B cell (primary cell): ENCODE measurements at regions not wholly inside any gene's neighbourhood (a gene's known extent, or its start where the extent isn't known, plus 50 kb on each side); places are given as distances from the start of the nearest gene placed in this dataset.

Experiments
- ATAC-seq: fragments of 200-7000 bp; cut with Tn5 transposase; one replicate; pipeline ENCODE4 v1.10.0; 2021; ENCODE audit warnings: low read depth, mild to moderate bottlenecking, moderate number of reproducible peaks, moderate library complexity
- CTCF ChIA-PET: fragments of 350-600 bp; sonication (Branson Sonifier 250); formaldehyde crosslinking; loops from one replicate; lab custom pipeline; 2021; ENCODE audit warnings: antibody characterized with exemption, inconsistent platforms; lab: Charles Lee
- POLR2A ChIA-PET: fragments of 350-600 bp; sonication (Branson Sonifier 250); formaldehyde crosslinking; loops from one replicate; lab custom pipeline; 2021; ENCODE audit warnings: antibody characterized with exemption; lab: Charles Lee
- DNase-seq: peaks from one replicate; pipeline ENCODE4 v3.0.0; 2013
- H2AFZ ChIP-seq: 2 replicates; pipeline ENCODE4 v1.6.1; 2012; ENCODE audit warnings: mild to moderate bottlenecking, low read depth, low read length; ENCODE audit not compliant: insufficient read depth, poor library complexity, severe bottlenecking
- H3K27ac ChIP-seq, 2 donors: 1 replicate in 1 of 2; 2 replicates in 1 of 2; pipeline ENCODE4 v1.5.1; 2012 to 2013; ENCODE audit warnings: low read length in 2 of 2, mild to moderate bottlenecking in 2 of 2, moderate library complexity in 1 of 2
- H3K27me3 ChIP-seq, 4 experiments: fragments of 200-600 bp in 1 of 4; sonication (generic) in 1 of 4; replicated peaks in 1 of 4; 1 replicate in 2 of 4; 2 replicates in 2 of 4; pipeline versions ENCODE4 v1.6.1 to v1.7.0; 2013 to 2016; ENCODE audit warnings: low read length in 3 of 4, mild to moderate bottlenecking in 2 of 4, mixed read lengths in 1 of 4, moderate library complexity in 1 of 4; ENCODE audit not compliant: insufficient read depth in 4 of 4, control insufficient read depth in 3 of 4; ENCODE audit errors: control extremely low read depth in 1 of 4
- H3K36me3 ChIP-seq, 2 experiments: replicated peaks in 1 of 2; 1 replicate in 1 of 2; 2 replicates in 1 of 2; pipeline versions ENCODE4 v1.6.1 to v1.7.1; 2013; ENCODE audit warnings: low read length in 1 of 2; ENCODE audit not compliant: insufficient read depth in 2 of 2, control insufficient read depth in 1 of 2; ENCODE audit errors: control extremely low read depth in 1 of 2, extremely low read depth in 1 of 2
- H3K4me1 ChIP-seq, 2 donors: fragments of 200-600 bp in 1 of 2; sonication (generic) in 1 of 2; 1 replicate in 1 of 2; 2 replicates in 1 of 2; pipeline versions ENCODE4 v1.5.1 to v1.6.1; 2013 to 2017; ENCODE audit warnings: low read length in 2 of 2; ENCODE audit not compliant: control insufficient read depth in 2 of 2, insufficient read depth in 2 of 2
- H3K4me2 ChIP-seq: replicated peaks from 2 replicates; pipeline ENCODE3; 2012; ENCODE audit warnings: mild to moderate bottlenecking, low read depth, low read length; ENCODE audit not compliant: poor library complexity, severe bottlenecking
- H3K4me3 ChIP-seq, 5 experiments: fragments of 200-600 bp in 1 of 5; sonication (generic) in 1 of 5; 1 replicate in 3 of 5; 2 replicates in 2 of 5; pipeline versions ENCODE4 v1.5.1 to v1.7.0; 2011 to 2016; ENCODE audit warnings: low read length in 4 of 5, mild to moderate bottlenecking in 4 of 5, low read depth in 2 of 5, control low read depth in 1 of 5, moderate library complexity in 1 of 5; ENCODE audit not compliant: insufficient read depth in 1 of 5; ENCODE audit errors: control extremely low read depth in 1 of 5, extremely low read depth in 1 of 5
- H3K79me2 ChIP-seq: fragments of 200-600 bp; sonication (generic); one replicate; pipeline ENCODE4 v1.6.0; 2016; ENCODE audit warnings: low read length; ENCODE audit not compliant: control insufficient read depth, insufficient read depth
- H3K9ac ChIP-seq: fragments of 200-600 bp; sonication (generic); 2 replicates; pipeline ENCODE4 v1.6.1; 2017; ENCODE audit warnings: mild to moderate bottlenecking, low read length, moderate library complexity
- H3K9me3 ChIP-seq, 3 donors: one replicate each; pipeline versions ENCODE4 v1.6.1 to v1.7.1; 2013; ENCODE audit warnings: low read length in 2 of 3; ENCODE audit not compliant: control insufficient read depth in 2 of 3, insufficient read depth in 1 of 3; ENCODE audit errors: control extremely low read depth in 1 of 3
- H4K20me1 ChIP-seq: 2 replicates; pipeline ENCODE4 v1.6.0; 2012; ENCODE audit warnings: mild to moderate bottlenecking, low read length; ENCODE audit not compliant: insufficient read depth, control insufficient read depth, poor library complexity, severe bottlenecking
- H3K27ac Mint-ChIP-seq: one replicate; pipeline ENCODE4 v1.8.0; 2021; ENCODE audit warnings: mixed read lengths
- H3K27me3 Mint-ChIP-seq: one replicate; pipeline ENCODE4 v1.8.0; 2021; ENCODE audit warnings: mixed read lengths
- H3K4me1 Mint-ChIP-seq: one replicate; pipeline ENCODE4 v1.8.0; 2021; ENCODE audit warnings: mixed read lengths
- H3K4me3 Mint-ChIP-seq: one replicate; pipeline ENCODE4 v1.8.0; 2021; ENCODE audit warnings: mixed read lengths
- H3K9me3 Mint-ChIP-seq: one replicate; pipeline ENCODE4 v1.8.0; 2022; ENCODE audit warnings: mixed read lengths; ENCODE audit not compliant: insufficient read depth
- EZH2 ChIP-seq: IDR thresholded peaks from 2 replicates; pipeline ENCODE4 v1.6.1; 2012; ENCODE audit warnings: borderline replicate concordance, low read depth, mild to moderate bottlenecking, moderate library complexity, low read length; ENCODE audit not compliant: insufficient read depth, poor library complexity, severe bottlenecking
- WGBS: methylation state at CpG from one replicate; pipeline ENCODE4 v1.1.5; 2013; ENCODE audit warnings: missing lambda C conversion rate; ENCODE audit not compliant: insufficient coverage; 5-methylcytosine and 5-hydroxymethylcytosine counted together
- intact Hi-C: fragments of 100-400 bp; cut with micrococcal nuclease; formaldehyde crosslinking; loops from one replicate; pipeline ENCODE4 v1.10.0; 2022
- TF ChIP-seq, protein P1 (sequence below): fragments of 200-600 bp; IDR thresholded peaks from one replicate; pipeline ENCODE4 v1.8.0; 2022; ENCODE audit warnings: antibody characterized with exemption, mild to moderate bottlenecking

DNA sequence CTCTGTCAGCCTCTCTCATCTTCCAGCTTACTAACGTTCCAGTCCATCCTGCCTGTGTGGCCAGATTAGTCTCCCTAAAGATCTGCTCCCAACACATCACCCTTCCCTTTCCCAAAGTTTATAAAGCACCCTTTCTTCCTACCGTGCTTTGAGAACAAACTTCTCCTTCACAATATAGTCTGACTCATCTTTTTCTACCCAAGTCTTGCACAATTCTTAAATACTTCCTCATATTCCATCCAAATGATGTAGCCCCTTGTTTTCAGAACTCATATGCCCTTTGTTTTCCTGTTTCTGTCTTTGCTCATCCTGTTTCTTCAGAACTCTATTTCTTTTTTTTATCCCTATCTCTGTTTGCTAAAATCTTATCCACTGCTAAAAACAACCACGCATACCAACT lies 326.8 kb downstream of the MFSD1 start:
- no peaks in the 10 kb centered on the region for H3K27me3 ChIP-seq
- H3K4me2 ChIP-seq, result no peak overlapping the region
- no peak overlapping the region for H3K9ac ChIP-seq
- DNase-seq, result no peak
- no peak overlapping the region for H2AFZ ChIP-seq
- H3K36me3 ChIP-seq, result no peaks in the 10 kb centered on the region
- no peak overlapping the region for H3K27ac Mint-ChIP-seq
- H3K79me2 ChIP-seq, result no peaks in the 10 kb centered on the region
- H3K27ac ChIP-seq, result no peak overlapping the region
- no peaks in the 10 kb centered on the region for H3K4me1 Mint-ChIP-seq
- intact Hi-C loops, result no loop called here
- no peak for ATAC-seq
- H3K4me3 ChIP-seq, result no peak overlapping the region
- peaks cover 0 to 3% (median 0%) of the 10 kb centered on the region in 3 donors for H3K9me3 ChIP-seq
- no peaks in the 10 kb centered on the region for H4K20me1 ChIP-seq
- TF ChIP-seq EZH2, result no peak
- TF ChIP-seq, protein P1, sequence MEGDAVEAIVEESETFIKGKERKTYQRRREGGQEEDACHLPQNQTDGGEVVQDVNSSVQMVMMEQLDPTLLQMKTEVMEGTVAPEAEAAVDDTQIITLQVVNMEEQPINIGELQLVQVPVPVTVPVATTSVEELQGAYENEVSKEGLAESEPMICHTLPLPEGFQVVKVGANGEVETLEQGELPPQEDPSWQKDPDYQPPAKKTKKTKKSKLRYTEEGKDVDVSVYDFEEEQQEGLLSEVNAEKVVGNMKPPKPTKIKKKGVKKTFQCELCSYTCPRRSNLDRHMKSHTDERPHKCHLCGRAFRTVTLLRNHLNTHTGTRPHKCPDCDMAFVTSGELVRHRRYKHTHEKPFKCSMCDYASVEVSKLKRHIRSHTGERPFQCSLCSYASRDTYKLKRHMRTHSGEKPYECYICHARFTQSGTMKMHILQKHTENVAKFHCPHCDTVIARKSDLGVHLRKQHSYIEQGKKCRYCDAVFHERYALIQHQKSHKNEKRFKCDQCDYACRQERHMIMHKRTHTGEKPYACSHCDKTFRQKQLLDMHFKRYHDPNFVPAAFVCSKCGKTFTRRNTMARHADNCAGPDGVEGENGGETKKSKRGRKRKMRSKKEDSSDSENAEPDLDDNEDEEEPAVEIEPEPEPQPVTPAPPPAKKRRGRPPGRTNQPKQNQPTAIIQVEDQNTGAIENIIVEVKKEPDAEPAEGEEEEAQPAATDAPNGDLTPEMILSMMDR, result no peak
- H3K27me3 Mint-ChIP-seq, result peaks cover 9% of the 10 kb centered on the region
- CTCF ChIA-PET, result interaction anchor here (4.5 kb wide), 1 partner anchor 130 kb away, joined by 32 read pairs; no protein-coding TSS in a partner anchor
- H3K9me3 Mint-ChIP-seq, result no peaks in the 10 kb centered on the region
- 21% methylated on average over 2 of the region's 3 CpGs for WGBS
- no peak overlapping the region for H3K4me3 Mint-ChIP-seq
- no peaks in the 10 kb centered on the region for H3K4me1 ChIP-seq
- POLR2A ChIA-PET, result no interaction called here

- Mint-ChIP-seq H3K27ac (no peak overlapping the region), H3K27me3 (peaks cover 5% of the 10 kb centered on the region), H3K9me3 (no peaks in the 10 kb centered on the region), H3K4me1 (no peaks in the 10 kb centered on the region), H3K4me3 (no peak overlapping the region)
- DNase-seq (peak; percentile 26), ATAC-seq (no peak)
- Histone ChIP-seq H3K36me3 (no peaks in the 10 kb centered on the region), H3K9ac (no peak overlapping the region), H3K4me2 (no peak overlapping the region), H3K27ac (no peak overlapping the region), H3K27me3 (no peaks in the 10 kb centered on the region), H3K4me3 (no peak overlapping the region), H4K20me1 (no peaks in the 10 kb centered on the region), H3K4me1 (no peaks in the 10 kb centered on the region), H2AFZ (no peak overlapping the region), H3K9me3 (peaks cover 0 to 3% (median 0%) of the 10 kb centered on the region in 3 donors), H3K79me2 (no peaks in the 10 kb centered on the region)
- TF ChIP-seq, protein P1, result peak; percentile 27
- TF ChIP-seq EZH2, result no peak
- ChIA-PET CTCF (interaction anchor here (0.9 to 4.5 kb wide), 2 partner anchors 123 to 129 kb away, joined by 3 to 32 read pairs; no protein-coding TSS in a partner anchor), POLR2A (no interaction called here)
- intact Hi-C loops, result loop anchor here (1.0 kb wide), 1 partner anchor 130 kb away; no protein-coding TSS in a partner anchor
- 25% methylated on average over 1 of the region's 1 CpG for WGBS
Measured at GRCh38 chr3:159130108-159130507, 328.3 kb downstream of the MFSD1 start.
